Cardiac fibroblast (primary cell): ENCODE measurements at regions not wholly inside any gene's neighbourhood (a gene's known extent, or its start where the extent isn't known, plus 50 kb on each side); places are given as distances from the start of the nearest gene placed in this dataset.
A peak's percentile ranks its signal among the peaks of the same experiment; 100 is the strongest.

Experiments used
- DNase-seq, 2 donors: peaks; one replicate each; pipeline versions ENCODE4 v3.0.0 to v3.0.0-alpha.2; 2010; ENCODE audit warnings: low read depth in 2 of 2
- H3K4me3 ChIP-seq, 2 donors: replicated peaks in 1 of 2; 1 replicate in 1 of 2; 2 replicates in 1 of 2; pipeline ENCODE4 v1.5.1; 2011; ENCODE audit warnings: low read depth in 2 of 2, low read length in 2 of 2, mild to moderate bottlenecking in 2 of 2, moderate library complexity in 1 of 2
- TF ChIP-seq, protein P1 (sequence below): IDR thresholded peaks from one replicate; pipeline ENCODE4 v1.5.1; 2011; ENCODE audit warnings: low read depth, mild to moderate bottlenecking, low read length, inconsistent platforms

DNA sequence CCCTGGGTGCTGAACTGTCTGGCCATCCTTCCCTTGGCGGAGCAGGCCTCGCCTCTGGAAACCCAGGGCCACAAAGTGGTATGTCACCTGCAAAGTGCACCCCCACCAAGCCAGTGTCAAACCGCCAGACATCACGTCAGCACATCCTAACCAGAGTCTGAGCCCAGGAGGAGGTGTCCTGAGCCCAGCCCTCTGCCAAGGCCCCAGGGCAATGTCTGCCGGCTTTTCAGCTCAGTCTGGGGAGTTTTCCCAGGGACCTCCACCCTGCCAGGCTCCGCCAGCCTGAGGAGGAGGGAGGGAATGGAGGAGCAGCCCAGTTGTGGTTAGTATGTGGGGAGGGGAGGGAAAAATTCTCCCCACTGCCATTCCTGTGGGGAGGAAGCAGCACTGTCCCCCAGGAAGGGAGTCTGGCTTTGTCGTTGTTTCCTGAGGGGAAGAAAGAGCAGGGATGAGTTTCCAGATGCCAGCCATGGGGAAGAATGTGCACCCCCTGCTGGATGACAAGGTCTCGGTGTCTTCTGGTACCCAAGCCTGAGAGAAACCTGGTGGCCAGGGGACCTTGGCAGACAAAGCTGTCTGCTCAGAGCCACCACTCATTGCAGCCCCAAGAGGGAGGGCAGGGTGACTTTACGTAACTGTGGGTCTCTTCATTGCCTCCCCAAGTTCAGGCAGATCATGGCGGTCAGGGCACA, 81.4 kb upstream of the CD82 start:
- TF ChIP-seq, protein P1, sequence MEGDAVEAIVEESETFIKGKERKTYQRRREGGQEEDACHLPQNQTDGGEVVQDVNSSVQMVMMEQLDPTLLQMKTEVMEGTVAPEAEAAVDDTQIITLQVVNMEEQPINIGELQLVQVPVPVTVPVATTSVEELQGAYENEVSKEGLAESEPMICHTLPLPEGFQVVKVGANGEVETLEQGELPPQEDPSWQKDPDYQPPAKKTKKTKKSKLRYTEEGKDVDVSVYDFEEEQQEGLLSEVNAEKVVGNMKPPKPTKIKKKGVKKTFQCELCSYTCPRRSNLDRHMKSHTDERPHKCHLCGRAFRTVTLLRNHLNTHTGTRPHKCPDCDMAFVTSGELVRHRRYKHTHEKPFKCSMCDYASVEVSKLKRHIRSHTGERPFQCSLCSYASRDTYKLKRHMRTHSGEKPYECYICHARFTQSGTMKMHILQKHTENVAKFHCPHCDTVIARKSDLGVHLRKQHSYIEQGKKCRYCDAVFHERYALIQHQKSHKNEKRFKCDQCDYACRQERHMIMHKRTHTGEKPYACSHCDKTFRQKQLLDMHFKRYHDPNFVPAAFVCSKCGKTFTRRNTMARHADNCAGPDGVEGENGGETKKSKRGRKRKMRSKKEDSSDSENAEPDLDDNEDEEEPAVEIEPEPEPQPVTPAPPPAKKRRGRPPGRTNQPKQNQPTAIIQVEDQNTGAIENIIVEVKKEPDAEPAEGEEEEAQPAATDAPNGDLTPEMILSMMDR = peak; percentile 55
- peak; percentile 33 to 42 for DNase-seq

GRCh38 chr11:44488165-44488965, 77.1 kb upstream of the CD82 start:
- DNase-seq = no peak
- H3K4me3 ChIP-seq = no peak overlapping the region
- TF ChIP-seq, protein P1 = no peak

More for the DNA sequence above, 81.4 kb upstream of the CD82 start:
- H3K4me3 ChIP-seq = no peak overlapping the region

GRCh38 chr11:44493383-44493782, 72.1 kb upstream of the CD82 start:
- TF ChIP-seq, protein P1 = no peak
- DNase-seq = no peak
- H3K4me3 ChIP-seq = no peak overlapping the region

- no peak for DNase-seq
- no peak overlapping the region for H3K4me3 ChIP-seq
- TF ChIP-seq, protein P1 = no peak
Observed at GRCh38 chr11:44493930-44494329, 71.5 kb upstream of the CD82 start.

GRCh38 chr11:44494785-44495184, 70.7 kb upstream of the CD82 start:
- no peak for DNase-seq
- TF ChIP-seq, protein P1 = no peak
- H3K4me3 ChIP-seq = no peak overlapping the region

DNA sequence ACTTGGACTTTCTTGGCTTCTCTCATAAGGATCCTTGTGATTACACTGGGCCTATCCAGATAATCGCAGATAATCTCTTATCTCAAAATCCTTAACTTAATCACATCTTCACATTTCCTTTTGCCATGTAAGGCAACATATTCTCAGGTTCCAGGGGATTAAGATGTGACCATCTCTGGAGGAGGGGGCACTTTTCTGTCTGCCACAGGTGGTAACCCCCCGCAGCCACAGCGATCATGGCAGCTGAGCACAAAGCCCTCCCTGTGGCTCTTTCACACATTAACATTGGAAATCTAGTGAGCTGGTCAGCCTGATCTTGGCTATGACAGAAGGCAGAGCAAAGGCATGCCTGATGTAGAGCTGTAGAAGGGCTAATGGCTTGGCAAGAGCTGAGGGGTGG, 69.1 kb upstream of the CD82 start:
- no peak overlapping the region for H3K4me3 ChIP-seq
- no peak for DNase-seq
- TF ChIP-seq, protein P1 = no peak
